Kidney glomerular epithelial cell (primary cell): ENCODE measurements at regions not wholly inside any gene's neighbourhood (a gene's known extent, or its start where the extent isn't known, plus 50 kb on each side); places are given as distances from the start of the nearest gene placed in this dataset.

Experiments
- DNase-seq: peaks from one replicate; lab custom pipeline; 2025; lab: John Stamatoyannopoulos, UW

- no peak for DNase-seq
Measured at GRCh38 chr14:96931751-96932150, 134.6 kb downstream of the VRK1 start.

DNA sequence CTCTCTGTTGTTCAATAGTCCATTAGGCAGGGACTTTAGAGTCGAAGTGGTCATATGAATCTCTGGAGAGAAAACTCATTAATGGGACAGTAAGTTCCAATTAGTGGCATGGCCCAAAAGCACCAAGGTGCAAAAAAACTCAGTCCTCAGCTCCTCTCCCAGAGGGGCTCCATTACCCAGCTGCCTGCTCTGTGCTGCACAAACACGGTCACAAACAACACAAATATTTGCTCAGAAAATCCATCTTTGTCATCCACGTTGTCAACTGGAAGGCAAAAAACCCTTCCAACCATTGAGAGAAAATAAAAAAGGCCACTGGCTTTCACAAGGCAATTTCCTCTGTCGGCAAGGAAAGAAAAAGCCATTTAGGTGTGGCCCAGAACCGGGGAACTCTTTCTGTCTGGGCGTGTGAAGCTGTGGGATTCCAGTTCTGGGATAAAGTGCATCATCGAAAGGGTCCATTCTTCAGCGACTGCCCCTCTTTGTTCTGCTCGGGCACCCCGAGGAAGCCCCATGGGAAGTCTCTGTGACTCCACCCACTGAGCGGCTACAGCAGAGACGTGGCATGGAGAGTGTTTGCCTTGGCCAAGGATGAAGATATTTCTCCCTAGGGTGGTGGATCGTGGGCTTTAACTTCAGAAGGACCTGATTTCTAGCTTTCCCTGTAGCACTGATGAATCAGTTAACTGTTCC is 137.6 kb downstream of the VRK1 start:
- no peak for DNase-seq

DNA sequence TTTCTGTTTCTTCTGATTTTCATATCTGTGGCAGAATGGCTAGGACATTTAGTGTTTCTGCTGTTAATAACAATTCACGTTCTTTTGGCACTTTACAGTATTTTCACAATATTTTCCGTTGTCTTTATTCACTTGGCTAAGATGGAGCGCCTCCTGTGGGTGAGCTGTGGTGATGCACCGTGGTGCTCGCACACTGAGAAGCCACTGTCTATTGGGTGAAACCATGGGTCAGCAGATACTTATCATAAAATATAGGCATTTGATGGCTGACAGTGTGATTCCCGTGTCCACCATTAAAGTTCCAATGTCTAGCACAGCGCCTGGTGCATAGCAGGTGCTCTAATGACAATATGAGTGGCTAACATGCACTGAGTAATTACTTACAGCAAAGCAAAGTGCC is 141.8 kb downstream of the VRK1 start:
- no peak for DNase-seq

GRCh38 chr14:96940009-96940408 is 142.8 kb downstream of the VRK1 start:
- DNase-seq, result no peak

DNA sequence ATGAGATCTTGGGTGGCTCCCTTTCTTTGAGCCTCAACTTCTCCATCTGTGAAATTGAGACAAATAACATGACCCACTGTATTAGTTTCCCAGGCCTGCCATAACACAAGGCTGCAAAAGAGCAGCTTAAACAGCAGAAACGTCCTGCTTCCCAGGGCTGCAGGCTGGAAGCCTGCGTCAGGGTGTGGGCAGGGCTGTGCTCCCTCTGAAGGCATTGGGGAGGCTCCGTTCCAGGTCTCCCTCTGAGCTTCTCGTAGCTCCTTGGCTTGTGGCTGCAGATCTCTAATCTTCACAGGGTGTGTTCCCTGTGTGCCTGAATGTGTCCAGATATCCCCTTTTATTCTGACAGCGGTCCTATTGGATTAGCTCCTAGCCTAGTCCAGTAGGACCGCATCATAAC is 147.1 kb downstream of the VRK1 start:
- DNase-seq, result no peak

- DNase-seq, result no peak
Measured at GRCh38 chr14:96945721-96946120, 148.5 kb downstream of the VRK1 start.

DNA sequence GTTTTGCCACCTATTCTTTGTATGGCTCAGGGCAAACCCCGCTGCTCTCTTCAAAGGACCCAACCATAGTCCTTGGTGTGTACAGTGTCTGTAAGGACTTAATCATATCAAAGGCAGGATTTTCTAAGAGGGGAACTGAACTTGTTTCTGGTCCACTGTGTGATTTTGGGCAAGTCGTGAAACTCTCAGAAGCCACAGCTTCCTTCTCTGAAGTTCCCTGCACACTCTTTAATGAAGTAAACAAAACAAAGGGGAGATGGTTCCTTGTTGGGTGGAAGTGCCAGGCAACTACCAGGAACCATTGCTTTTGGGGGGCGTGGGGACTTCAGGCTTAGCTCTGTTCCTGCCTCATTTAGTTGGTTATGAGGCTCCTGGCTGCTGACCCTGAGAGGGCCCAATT is 152.4 kb downstream of the VRK1 start:
- no peak for DNase-seq

GRCh38 chr14:96951511-96951910 is 154.3 kb downstream of the VRK1 start:
- no peak for DNase-seq

GRCh38 chr14:96953087-96953874 is 156.1 kb downstream of the VRK1 start:
- DNase-seq, result no peak

DNA sequence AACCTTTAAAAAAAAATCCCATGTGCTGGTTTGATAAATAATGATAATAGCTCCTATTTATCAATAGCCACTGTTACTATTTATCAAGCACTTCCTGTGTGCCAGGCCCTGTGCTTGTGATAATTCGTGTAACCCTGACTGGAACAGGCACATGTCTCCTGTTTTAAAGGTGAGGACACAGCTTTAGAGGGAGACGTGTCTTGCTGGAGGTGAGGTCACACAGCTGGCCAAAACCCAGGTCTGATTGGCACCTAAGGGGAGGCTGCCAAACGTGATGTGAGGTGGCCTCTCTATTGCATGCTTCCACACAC is 156.6 kb downstream of the VRK1 start:
- DNase-seq, result no peak

DNA sequence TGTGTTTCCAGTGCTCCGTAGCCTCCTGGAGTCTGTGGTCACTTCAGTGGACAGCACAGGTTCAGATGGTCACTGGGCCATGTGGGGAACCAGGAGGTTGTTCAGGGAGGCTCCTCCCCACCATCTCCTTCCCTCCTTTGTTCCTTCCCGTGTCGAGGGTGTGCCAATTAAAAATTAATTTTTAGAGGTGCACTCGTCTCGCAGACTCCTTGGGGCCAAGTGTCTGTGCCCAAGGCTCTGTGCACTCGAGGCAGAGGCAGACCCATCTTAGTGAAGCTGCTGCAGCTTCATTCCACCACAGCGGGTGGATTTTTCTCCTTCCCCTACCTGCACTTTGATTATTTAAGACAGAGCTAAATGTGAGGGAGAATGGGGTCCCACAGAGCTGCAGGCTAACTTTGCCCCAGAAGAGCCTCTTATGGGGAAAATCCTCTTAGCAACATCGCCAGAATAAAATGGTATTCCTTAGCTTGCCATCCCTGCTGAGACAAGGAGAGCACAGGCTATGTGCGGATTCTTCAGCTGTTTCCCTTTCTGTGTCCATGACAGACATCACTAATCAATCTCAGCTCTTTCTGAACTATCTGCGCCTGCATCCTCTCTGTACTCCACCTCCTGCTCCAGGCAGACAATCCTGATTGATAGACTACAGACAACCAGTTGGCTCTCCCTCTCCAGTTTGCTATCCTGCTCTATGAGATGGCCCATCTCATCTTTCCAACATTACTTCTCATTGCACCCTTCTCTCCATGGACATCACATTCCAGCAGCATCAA is 159.5 kb downstream of the VRK1 start:
- no peak for DNase-seq

- DNase-seq, result no peak
Measured at GRCh38 chr14:96958057-96958456, 160.9 kb downstream of the VRK1 start.

DNA sequence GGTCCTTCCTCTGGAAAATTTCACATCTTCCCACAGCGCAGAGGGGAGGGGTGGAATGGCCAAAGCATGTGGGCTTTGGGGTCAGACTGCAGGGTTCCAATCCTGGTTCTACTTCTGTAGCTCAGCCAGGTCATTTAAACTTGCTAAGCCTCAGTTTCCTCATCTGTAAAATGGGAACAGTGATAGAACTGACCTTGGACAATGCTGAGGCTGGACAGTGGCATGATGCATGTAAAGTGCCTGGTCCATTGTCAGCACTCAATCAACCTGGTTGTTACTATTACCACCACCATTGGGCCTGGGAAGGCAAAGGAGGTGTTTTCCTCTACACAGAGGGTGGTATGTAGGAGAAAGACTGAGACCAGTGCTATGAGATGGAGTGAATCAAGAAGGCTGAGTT is 162.8 kb downstream of the VRK1 start:
- no peak for DNase-seq

DNA sequence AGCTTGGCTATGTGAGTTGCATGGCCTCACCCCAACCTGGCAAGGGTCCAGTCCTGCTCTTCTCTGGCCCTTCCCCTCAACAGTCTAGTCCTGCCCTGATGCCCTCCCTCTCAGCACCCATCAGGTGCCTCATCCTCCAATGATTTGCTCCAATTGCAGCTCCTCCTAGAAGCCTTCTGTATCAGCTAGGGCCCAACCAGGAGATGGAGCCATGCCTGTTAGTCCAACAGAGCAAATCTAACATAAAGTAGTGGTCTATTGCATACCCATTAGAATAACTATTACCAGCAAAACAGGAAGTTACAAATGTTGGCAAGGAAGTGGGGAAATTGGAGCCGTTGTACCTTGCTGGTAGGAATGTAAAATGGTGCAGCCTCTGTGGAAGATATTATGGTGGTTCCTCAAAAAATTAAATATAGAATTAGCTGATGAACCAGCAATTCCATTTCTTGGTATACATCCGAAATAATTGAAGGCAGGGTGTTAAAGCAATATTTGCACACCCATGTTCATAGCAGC is 163.5 kb downstream of the VRK1 start:
- DNase-seq, result no peak

DNA sequence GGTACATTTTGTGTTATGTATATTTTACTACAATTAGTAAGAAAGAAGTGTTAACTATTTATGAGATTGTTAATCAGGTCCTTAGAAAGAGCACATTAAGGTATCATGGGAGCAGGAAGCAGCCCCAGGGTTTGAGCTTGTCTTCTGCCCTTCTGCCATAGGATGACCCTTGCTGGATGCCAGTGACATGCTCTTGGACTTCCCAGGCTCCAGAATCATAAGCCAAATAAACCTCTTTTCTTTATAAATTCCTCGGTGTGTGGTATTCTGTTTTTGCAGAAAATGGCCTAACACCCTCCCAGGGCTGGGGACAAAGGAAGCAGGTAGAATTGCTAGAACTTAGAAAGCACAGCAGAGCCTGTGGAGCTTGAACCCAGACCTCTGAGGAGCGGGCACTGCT is 164.7 kb downstream of the VRK1 start:
- no peak for DNase-seq

DNA sequence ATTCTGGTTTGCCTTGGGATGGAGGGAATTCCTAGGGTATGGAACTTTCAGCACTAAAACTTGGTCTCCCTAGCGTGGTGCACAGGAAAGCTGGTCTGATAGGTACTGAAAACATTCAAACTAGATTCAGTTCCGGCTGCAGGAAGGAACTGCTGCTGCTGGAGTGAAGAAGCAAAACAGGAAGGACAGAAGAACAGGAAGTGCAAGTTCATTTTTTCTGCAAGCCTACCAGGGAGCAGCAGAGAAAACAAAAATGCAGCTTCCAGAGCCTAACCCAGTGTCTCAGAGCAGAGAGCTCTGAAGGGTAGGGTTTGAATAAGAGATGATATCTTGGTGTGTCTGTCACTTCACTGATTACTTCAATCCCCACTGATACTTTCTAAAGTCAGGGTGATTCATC is 165.2 kb downstream of the VRK1 start:
- DNase-seq, result no peak

DNA sequence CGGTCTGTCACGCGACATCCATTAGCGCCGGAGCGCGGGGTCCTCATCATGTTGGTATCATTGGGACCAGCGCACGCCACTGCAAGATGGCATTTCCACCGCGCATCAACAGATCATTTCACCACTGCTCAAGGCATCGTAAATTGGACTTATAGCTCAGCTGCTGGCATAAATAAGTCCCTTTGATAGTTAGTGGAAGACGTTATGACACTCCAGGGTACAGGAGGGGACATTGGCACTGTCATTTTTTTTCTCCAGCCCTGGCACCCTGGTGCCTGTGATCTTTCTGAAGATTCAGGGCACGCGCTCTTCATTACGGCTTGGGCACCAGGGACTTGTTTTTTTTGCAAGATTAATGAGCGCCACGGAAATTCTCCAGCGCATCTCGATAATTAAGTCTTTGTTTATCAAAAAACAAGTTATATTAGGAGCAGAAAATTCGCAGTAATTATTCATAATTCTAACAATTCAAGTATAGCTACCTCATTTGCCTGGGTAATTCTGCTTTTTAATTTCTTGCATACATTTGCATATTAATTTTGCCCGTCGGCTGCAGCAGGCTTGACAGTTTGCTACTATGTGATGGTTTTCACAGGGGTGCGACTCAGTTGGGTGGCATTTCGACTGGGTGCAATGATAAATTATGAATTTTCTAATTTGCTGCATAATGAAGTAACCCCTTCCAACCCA is 167.7 kb downstream of the VRK1 start:
- DNase-seq, result no peak

DNA sequence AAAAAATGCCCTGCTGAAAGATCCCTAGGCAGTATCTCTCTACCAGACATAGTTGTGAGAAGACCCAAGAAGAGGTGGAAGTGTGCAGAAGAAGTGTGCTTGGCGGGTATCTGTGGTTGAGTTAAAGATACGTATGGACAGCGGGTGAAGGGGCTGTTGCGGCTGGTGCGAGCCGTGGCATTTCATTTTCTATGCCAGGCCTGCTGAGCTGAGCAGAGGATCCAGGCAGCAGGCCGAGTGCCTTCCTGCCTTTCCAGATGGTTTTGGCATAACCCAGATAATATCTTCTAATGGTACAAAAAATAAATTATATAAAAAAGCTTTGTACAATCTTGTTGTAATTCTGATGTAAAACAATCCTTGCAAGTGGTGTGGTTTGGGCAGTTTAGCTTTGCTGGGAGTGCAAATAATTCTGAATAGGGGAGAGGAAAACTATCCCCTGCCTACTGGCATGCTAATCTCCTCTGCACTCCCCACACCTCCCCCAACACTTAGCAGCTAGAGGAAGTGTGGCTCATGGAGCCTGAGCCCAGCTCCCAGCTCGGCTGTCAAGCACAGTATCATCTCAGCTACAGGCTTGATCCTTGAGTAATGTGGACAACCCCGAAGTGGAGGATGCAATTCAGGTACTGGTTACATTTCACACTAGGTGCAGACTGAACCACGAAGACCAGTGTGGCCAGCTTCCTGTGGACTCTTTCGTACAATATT is 168.9 kb downstream of the VRK1 start:
- no peak for DNase-seq

- no peak for DNase-seq
Measured at GRCh38 chr14:96975116-96975515, 177.9 kb downstream of the VRK1 start.

GRCh38 chr14:96978525-96979272 is 181.5 kb downstream of the VRK1 start:
- no peak for DNase-seq

DNA sequence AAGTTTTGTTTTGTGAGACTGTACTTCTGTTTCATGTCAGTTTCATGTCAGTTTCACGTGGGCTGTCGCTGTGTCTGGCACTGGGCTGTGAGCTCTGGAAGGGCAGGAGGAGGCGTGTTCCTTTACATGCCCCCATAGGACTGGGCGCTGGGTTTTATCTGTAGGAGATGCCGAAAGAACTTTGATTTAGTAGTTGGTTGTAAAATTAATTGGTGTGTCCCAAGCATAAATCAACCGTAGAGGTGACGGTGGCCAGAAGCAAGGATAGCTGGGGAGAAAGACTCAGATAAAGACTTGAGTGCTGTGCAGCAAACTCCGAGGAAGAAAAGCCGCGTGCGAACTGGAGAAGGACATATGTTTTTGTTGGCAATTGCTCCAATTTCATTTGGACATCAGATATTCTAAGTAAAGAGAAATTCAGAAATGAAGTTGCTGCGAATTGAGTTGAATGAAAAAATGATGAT is 182.5 kb downstream of the VRK1 start:
- no peak for DNase-seq
